ENCODE measurements at regions not wholly inside any gene's neighbourhood (a gene's known extent, or its start where the extent isn't known, plus 50 kb on each side); places are given as distances from the start of the nearest gene placed in this dataset.
"Not testable (repeated sequence)": the region's sequence is repeated elsewhere in the genome, so short reads cannot be mapped to it uniquely, and the experiment has no call there.

DNA sequence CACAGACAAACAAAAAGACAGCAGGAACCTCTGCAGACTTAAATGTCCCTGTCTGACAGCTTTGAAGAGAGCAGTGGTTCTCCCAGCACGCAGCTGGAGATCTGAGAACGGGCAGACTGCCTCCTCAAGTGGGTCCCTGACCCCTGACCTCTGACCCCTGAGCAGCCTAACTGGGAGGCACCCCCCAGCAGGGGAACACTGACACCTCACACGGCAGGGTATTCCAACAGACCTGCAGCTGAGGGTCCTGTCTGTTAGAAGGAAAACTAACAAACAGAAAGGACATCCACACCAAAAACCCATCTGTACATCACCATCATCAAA lies 182.3 kb upstream of the NECTIN3 start:
- TF ChIP-seq TAF1 (IDR thresholded peaks at IDR 0.05; ENCODE audit: low read depth); POLR2AphosphoS5 (IDR thresholded peaks at IDR 0.05): not testable (repeated sequence)
